ENCODE measurements at regions not wholly inside any gene's neighbourhood (a gene's known extent, or its start where the extent isn't known, plus 50 kb on each side); places are given as distances from the start of the nearest gene placed in this dataset.

DNA sequence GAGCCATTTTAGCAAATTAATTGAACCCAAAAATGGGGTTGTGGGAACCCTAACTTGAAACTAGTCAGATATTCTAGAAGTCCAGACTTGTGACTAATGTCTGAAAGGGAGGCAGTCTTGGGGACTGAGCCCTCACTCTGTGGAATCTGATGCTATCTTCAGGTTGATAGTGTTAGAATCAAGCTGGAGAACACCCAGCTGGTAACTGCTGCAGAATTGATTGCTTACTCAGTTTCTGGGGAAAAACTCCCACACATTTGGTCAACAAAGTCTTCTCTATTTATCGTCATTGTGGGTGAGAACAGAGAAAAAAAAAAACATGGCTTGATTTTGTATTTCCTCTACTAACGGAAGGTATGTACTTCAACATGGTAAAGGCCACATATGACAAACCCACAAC, 1925.8 kb upstream of the CELF4 start:
- Histone ChIP-seq H3K27me3 (replicated peaks) (no peaks in the 10 kb centered on the region), H3K4me3 (no peak overlapping the region), H3K36me3 (no peaks in the 10 kb centered on the region), H3K4me1 (replicated peaks) (no peaks in the 10 kb centered on the region), H3K27ac (no peak overlapping the region), H3K9me3 (replicated peaks) (no peaks in the 10 kb centered on the region; the same call in 1 of the 2 replicates)
- no peak for DNase-seq (ENCODE audit: low read depth in 1 of 2, low spot score in 2 of 2)

DNA sequence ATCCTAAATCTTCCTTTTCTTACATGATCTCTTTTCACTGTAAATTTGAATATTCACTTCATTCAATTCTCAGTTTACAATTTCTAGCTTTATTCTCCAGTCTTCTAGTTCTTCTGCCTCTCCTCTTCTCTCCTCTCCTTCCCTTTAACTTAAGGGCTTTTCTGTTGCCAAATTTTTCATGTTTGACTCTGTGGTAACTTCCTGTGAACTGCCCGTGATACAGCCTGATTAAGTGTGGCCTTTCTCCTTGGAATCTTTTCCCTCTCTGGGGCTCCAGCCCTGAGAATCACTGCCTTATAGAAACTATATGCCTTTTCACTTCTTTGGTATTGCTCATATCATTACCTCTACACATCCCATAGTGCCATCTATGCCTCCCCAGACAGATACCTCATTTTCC, 1923.8 kb upstream of the CELF4 start:
- Histone ChIP-seq H3K4me1 (replicated peaks) (no peaks in the 10 kb centered on the region), H3K36me3 (no peaks in the 10 kb centered on the region), H3K9me3 (replicated peaks) (no peaks in the 10 kb centered on the region; the same call in 1 of the 2 replicates), H3K27me3 (replicated peaks) (no peaks in the 10 kb centered on the region), H3K4me3 (no peak overlapping the region), H3K27ac (no peak overlapping the region)
- no peak for DNase-seq (ENCODE audit: low read depth in 1 of 2, low spot score in 2 of 2)

GRCh38 chr18:39487932-39488331, 1922.3 kb upstream of the CELF4 start:
- H3K27me3 ChIP-seq (replicated peaks): no peaks in the 10 kb centered on the region
- H3K36me3 ChIP-seq: no peaks in the 10 kb centered on the region
- no peaks in the 10 kb centered on the region for H3K4me1 ChIP-seq (replicated peaks)
- H3K9me3 ChIP-seq (replicated peaks): no peaks in the 10 kb centered on the region; the same call in 1 of the 2 replicates
- no peak for DNase-seq (ENCODE audit: low read depth in 1 of 2, low spot score in 2 of 2)
- no peak overlapping the region for H3K4me3 ChIP-seq
- H3K27ac ChIP-seq: no peak overlapping the region

- H3K4me1 ChIP-seq (replicated peaks): no peaks in the 10 kb centered on the region
- no peaks in the 10 kb centered on the region; the same call in 1 of the 2 replicates for H3K9me3 ChIP-seq (replicated peaks)
- H3K4me3 ChIP-seq: no peak overlapping the region
- no peaks in the 10 kb centered on the region for H3K36me3 ChIP-seq
- no peak overlapping the region for H3K27ac ChIP-seq
- DNase-seq (ENCODE audit: low read depth in 1 of 2, low spot score in 2 of 2): no peak
- H3K27me3 ChIP-seq (replicated peaks): no peaks in the 10 kb centered on the region
Observed at GRCh38 chr18:39486268-39486667, 1920.7 kb upstream of the CELF4 start.

- Histone ChIP-seq H3K27me3 (replicated peaks) (no peaks in the 10 kb centered on the region), H3K4me1 (replicated peaks) (no peaks in the 10 kb centered on the region), H3K4me3 (no peak overlapping the region), H3K27ac (no peak overlapping the region), H3K9me3 (replicated peaks) (no peaks in the 10 kb centered on the region; the same call in 1 of the 2 replicates), H3K36me3 (no peaks in the 10 kb centered on the region)
- no peak for DNase-seq (ENCODE audit: low read depth in 1 of 2, low spot score in 2 of 2)
Observed at GRCh38 chr18:39485696-39486095, 1920.1 kb upstream of the CELF4 start.

GRCh38 chr18:39481281-39481680, 1915.7 kb upstream of the CELF4 start:
- peaks cover 5% of the 10 kb centered on the region; the same call in 1 of the 2 replicates for H3K9me3 ChIP-seq (replicated peaks)
- no peaks in the 10 kb centered on the region for H3K36me3 ChIP-seq
- H3K27ac ChIP-seq: no peak overlapping the region
- H3K4me1 ChIP-seq (replicated peaks): no peaks in the 10 kb centered on the region
- no peak for DNase-seq (ENCODE audit: low read depth in 1 of 2, low spot score in 2 of 2)
- no peaks in the 10 kb centered on the region for H3K27me3 ChIP-seq (replicated peaks)
- H3K4me3 ChIP-seq: no peak overlapping the region

DNA sequence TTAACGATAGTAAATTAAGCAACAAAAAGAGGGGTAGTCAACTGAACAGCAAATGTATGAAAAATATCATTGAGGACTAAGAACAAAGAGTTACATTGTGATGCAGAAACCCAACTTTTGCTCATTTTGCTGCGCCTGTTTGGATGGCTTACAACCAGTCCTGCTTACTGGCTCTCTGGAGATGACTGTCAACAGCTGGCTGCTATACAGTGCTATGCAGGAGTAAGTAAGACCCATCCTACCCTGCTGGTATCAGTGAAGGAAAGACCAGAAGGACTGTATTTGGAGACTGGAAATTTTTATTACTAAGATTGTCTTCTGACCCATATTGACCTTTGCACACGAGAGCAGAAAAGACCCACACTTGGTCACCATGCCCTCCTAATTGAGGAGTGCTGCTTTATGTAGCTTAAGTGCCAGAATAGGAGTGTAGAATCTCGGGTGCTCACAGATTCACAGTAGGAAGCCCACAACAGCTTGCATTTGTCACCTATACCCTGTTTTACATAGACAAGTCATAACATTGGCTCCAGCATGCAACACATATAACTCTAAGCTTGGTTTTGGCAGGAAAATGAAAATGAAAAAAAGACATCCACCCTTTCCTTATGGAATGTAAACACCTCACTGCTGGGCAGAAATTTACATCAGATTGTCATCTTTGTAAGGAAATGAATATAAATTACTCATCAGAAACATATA, 1915.0 kb upstream of the CELF4 start:
- Histone ChIP-seq H3K4me1 (replicated peaks) (no peaks in the 10 kb centered on the region), H3K27ac (no peak overlapping the region), H3K9me3 (replicated peaks) (peaks cover 5% of the 10 kb centered on the region; the same call in 1 of the 2 replicates), H3K27me3 (replicated peaks) (no peaks in the 10 kb centered on the region), H3K36me3 (no peaks in the 10 kb centered on the region), H3K4me3 (no peak overlapping the region)
- DNase-seq (ENCODE audit: low read depth in 1 of 2, low spot score in 2 of 2): no peak

- H3K27me3 ChIP-seq (replicated peaks): no peaks in the 10 kb centered on the region
- H3K4me1 ChIP-seq (replicated peaks): no peaks in the 10 kb centered on the region
- H3K9me3 ChIP-seq (replicated peaks): no peaks in the 10 kb centered on the region
- no peaks in the 10 kb centered on the region for H3K36me3 ChIP-seq
- DNase-seq (ENCODE audit: low read depth in 1 of 2, low spot score in 2 of 2): no peak
- H3K27ac ChIP-seq: no peak overlapping the region
- no peak overlapping the region for H3K4me3 ChIP-seq
Observed at GRCh38 chr18:39464006-39464405, 1898.4 kb upstream of the CELF4 start.

DNA sequence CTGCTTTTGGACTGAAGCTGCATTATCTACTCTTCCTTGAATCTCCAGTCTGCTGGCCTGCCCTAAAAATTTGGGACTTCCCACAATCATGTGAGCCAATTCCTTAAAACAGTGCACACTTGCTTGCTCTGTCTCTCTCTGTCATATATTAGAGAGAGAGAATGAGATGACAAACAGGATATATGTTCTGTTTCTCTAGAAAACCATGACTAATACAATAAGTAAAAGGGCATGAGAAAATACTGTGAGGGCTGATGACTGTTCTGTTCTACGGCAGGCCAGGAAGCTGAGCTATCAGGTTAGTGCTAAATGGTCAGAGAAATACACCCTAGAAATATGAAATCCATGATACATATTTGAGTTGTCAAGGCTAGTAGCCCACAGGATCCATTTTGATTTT, 1896.8 kb upstream of the CELF4 start:
- no peaks in the 10 kb centered on the region for H3K36me3 ChIP-seq
- no peak for DNase-seq (ENCODE audit: low read depth in 1 of 2, low spot score in 2 of 2)
- H3K4me1 ChIP-seq (replicated peaks): no peaks in the 10 kb centered on the region
- no peaks in the 10 kb centered on the region for H3K9me3 ChIP-seq (replicated peaks)
- H3K27ac ChIP-seq: no peak overlapping the region
- no peaks in the 10 kb centered on the region for H3K27me3 ChIP-seq (replicated peaks)
- no peak overlapping the region for H3K4me3 ChIP-seq

- H3K9me3 ChIP-seq (replicated peaks): no peaks in the 10 kb centered on the region
- no peaks in the 10 kb centered on the region for H3K27me3 ChIP-seq (replicated peaks)
- no peaks in the 10 kb centered on the region for H3K4me1 ChIP-seq (replicated peaks)
- H3K36me3 ChIP-seq: no peaks in the 10 kb centered on the region
- H3K4me3 ChIP-seq: no peak overlapping the region
- no peak overlapping the region for H3K27ac ChIP-seq
- no peak for DNase-seq (ENCODE audit: low read depth in 1 of 2, low spot score in 2 of 2)
Observed at GRCh38 chr18:39460136-39460535, 1894.5 kb upstream of the CELF4 start.

- H3K4me1 ChIP-seq (replicated peaks): no peaks in the 10 kb centered on the region
- H3K4me3 ChIP-seq: no peak overlapping the region
- no peaks in the 10 kb centered on the region for H3K9me3 ChIP-seq (replicated peaks)
- no peaks in the 10 kb centered on the region for H3K27me3 ChIP-seq (replicated peaks)
- no peak overlapping the region for H3K27ac ChIP-seq
- H3K36me3 ChIP-seq: no peaks in the 10 kb centered on the region
- DNase-seq (ENCODE audit: low read depth in 1 of 2, low spot score in 2 of 2): no peak
Observed at GRCh38 chr18:39455285-39455684, 1889.7 kb upstream of the CELF4 start.

DNA sequence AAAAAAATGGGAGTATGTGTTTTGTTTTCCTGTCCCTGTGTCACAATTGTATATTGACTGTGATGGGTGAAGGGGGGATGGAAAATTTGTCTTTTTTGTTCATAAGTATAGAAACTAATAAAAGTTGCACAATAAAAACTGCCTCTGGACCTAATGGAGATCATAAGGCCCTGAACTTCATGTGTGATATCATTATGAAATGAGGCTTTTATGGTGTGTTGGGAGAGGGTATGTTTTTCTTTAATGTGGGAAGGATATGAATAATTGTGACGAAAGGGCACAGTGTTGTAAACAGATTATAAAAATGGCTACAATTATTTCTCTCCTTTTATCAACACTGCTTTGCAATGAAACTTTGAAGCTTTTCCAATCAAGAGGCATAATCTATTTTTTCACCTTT, 1889.3 kb upstream of the CELF4 start:
- DNase-seq (ENCODE audit: low read depth in 1 of 2, low spot score in 2 of 2): no peak
- no peaks in the 10 kb centered on the region for H3K9me3 ChIP-seq (replicated peaks)
- no peak overlapping the region for H3K27ac ChIP-seq

GRCh38 chr18:39453882-39454281, 1888.3 kb upstream of the CELF4 start:
- Histone ChIP-seq H3K27ac (no peak overlapping the region), H3K27me3 (replicated peaks) (no peaks in the 10 kb centered on the region), H3K9me3 (replicated peaks) (no peaks in the 10 kb centered on the region), H3K4me1 (replicated peaks) (no peaks in the 10 kb centered on the region), H3K36me3 (no peaks in the 10 kb centered on the region), H3K4me3 (no peak overlapping the region)
- DNase-seq (ENCODE audit: low read depth in 1 of 2, low spot score in 2 of 2): no peak

More for the DNA sequence above, 1889.3 kb upstream of the CELF4 start:
- Histone ChIP-seq H3K4me3 (no peak overlapping the region), H3K4me1 (replicated peaks) (no peaks in the 10 kb centered on the region), H3K27me3 (replicated peaks) (no peaks in the 10 kb centered on the region), H3K36me3 (no peaks in the 10 kb centered on the region)

GRCh38 chr18:39453356-39453755, 1887.8 kb upstream of the CELF4 start:
- no peak for DNase-seq (ENCODE audit: low read depth in 1 of 2, low spot score in 2 of 2)

GRCh38 chr18:39450958-39451357, 1885.4 kb upstream of the CELF4 start:
- Histone ChIP-seq H3K4me3 (no peak overlapping the region), H3K27me3 (replicated peaks) (no peaks in the 10 kb centered on the region), H3K4me1 (replicated peaks) (no peaks in the 10 kb centered on the region), H3K27ac (no peak overlapping the region), H3K36me3 (no peaks in the 10 kb centered on the region), H3K9me3 (replicated peaks) (no peaks in the 10 kb centered on the region)
- DNase-seq (ENCODE audit: low read depth in 1 of 2, low spot score in 2 of 2): no peak

More at GRCh38 chr18:39453356-39453755, 1887.8 kb upstream of the CELF4 start:
- Histone ChIP-seq H3K27ac (no peak overlapping the region), H3K36me3 (no peaks in the 10 kb centered on the region), H3K4me1 (replicated peaks) (no peaks in the 10 kb centered on the region), H3K4me3 (no peak overlapping the region), H3K9me3 (replicated peaks) (no peaks in the 10 kb centered on the region), H3K27me3 (replicated peaks) (no peaks in the 10 kb centered on the region)
